Activated naive CD4-positive, alpha-beta T cell (primary cell): ENCODE measurements at regions not wholly inside any gene's neighbourhood (a gene's known extent, or its start where the extent isn't known, plus 50 kb on each side); places are given as distances from the start of the nearest gene placed in this dataset.

Experiments used
- DNase-seq, 4 experiments: peaks; one replicate each; lab custom pipeline; 2025; lab: John Stamatoyannopoulos, UW

DNA sequence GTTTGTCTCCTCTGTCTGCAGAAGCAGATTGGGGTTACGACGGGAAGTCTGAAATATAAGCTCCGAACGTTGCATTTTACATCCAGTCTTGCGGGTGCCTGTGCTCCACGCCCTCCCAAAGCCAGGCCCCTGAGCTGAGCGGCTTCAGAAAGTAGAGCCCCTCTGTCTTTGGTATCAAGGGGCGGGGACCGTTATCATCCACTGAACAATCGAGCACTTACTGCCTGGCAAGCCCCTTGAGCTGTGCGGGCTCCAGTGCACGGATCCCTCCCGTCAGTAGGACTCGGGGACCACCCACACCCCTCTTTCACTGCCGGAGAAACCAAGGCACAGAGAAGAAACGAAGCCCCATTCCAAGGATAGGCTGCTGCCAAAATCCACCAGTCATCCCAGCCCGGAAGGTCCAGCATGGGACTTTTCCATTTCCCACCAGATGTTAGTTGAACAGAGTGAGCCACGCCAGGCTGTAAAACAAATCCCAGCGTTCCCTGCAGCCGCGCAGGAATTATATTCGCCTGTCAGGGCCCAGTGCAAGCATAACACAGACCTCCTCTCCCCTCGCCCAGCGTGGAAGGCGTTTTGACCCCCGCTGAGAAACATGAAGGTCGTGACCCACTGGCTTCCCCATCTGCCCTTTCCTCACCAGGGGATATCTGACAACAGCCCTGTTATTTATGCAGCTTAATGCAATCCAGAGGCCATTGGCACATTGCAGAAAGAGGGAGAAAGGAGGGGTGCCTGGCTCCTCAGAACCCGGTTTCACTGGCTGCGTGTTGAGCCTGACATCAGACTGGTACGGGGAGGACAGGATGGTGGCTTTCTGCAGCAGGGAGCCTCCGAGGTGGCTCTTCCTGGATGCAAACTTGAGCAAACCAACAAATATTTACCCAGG, 212.2 kb upstream of the FOXF1 start:
- no peak for DNase-seq

DNA sequence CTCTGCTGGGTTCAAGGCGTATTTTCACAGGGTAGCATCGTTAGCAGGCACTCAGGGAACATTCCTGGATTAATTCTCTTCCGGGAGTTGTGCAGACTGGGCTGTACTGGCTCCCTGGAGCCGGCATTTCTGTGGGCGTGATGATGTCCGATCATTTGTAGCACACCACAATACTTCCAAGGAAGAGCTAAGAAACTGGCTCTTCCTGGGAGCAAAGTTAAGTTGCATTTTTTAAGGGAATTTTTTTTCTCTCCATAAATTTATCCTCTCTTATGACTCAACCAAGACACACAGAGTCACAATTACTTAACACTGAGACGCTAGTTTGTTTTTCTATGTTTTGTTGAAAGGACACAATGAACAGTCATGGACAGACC, 211.6 kb upstream of the FOXF1 start:
- DNase-seq: no peak

DNA sequence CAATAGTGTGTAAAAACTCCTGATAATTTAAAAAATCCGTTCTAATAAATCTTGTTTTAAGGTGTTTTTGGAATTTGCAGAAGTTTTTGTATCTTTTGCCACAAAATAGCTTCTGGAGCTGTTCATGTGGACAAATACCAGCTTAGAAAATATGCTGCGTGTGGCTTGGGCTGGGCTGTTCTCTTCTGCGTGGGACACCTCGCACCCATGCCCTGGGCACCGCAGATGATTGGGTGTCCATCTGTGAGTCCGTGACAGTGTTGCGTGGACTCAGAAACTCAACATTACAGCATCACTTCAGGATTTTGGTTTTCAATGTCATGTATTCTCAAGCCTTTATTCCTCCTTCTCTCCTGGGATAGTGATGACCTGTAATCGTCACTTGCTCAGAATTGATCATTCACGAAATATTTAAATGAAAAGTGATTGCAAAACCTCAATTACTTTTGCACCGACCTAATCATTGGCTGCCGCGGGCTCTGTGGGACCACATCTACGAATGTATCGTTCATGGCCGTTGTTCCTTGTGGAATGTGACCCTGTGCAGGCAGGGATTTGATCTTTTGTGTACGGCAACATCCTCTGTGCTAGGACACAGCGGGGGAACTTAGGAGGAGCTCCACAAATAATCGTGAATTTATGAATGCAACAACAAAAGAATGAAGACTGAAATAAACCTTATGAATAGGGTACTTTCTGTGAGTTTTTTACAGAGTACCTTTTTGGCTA, 210.3 kb upstream of the FOXF1 start:
- DNase-seq: no peak

DNA sequence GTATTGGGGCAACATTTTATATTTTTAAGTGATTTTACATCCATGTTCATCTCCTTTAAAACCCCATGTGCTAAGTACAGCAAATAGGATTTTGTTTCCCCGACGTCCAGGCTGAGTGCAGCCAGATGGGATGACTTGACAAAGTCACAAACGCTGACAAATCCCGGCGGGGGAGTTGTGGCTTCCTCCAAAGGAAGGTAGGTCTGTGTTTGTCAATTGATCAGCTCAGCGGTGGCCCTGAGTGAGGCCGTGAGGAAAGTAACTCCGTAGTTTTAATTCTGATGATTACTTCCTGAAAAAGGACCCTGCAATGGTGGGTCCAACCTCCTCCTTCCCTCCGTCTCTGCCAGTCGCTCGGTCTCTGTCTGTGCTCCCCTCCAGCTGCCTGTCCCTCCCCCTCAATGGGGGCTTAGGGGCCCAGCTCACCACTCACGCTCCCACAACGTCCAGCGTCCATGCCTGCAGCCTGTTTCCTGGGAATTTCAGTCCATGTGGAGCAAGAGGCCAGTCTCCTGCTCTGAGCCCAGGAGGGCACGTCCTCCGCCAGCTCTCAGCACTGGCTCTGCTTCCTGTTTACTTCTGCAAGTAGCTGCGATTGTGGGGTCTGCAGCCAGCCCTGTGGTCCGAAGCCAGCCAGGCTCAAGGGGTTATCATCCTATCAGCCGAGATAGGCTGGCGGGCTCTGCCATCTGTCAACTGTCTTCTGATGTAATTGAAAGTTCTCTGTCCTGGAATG, 209.4 kb upstream of the FOXF1 start:
- DNase-seq: no peak

DNA sequence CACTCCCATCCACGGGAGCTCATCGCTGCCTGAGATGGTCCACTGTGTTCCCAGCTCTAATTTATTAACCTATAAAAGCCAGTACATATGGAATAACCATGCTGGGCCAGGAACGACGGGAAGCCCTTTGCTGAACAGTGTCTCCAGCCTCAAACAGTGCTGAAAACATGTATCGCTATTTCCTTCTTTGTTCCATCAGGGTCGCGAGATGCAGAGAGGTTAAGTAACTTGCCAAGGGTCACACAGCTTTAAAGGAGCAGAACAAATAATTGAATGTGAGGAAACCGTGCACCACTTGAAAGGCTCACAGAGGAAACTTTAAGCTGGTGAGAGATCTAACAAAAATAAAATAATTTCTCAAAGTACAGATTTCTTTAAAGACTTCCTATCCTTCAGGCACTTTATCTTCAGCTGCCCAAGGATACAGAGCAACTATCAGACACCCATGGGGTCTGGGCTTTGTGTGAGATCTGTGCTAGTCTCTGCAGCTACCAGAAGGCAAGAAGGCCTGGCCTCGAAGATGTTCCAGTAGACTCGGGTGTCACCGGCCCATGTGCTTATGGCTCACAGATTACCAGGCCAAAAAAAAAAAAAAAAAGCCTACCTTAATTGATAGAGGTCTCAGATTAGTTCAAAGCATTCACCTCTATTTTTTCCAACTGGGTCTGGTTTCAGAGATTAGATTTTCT, 207.8 kb upstream of the FOXF1 start:
- DNase-seq: no peak

DNA sequence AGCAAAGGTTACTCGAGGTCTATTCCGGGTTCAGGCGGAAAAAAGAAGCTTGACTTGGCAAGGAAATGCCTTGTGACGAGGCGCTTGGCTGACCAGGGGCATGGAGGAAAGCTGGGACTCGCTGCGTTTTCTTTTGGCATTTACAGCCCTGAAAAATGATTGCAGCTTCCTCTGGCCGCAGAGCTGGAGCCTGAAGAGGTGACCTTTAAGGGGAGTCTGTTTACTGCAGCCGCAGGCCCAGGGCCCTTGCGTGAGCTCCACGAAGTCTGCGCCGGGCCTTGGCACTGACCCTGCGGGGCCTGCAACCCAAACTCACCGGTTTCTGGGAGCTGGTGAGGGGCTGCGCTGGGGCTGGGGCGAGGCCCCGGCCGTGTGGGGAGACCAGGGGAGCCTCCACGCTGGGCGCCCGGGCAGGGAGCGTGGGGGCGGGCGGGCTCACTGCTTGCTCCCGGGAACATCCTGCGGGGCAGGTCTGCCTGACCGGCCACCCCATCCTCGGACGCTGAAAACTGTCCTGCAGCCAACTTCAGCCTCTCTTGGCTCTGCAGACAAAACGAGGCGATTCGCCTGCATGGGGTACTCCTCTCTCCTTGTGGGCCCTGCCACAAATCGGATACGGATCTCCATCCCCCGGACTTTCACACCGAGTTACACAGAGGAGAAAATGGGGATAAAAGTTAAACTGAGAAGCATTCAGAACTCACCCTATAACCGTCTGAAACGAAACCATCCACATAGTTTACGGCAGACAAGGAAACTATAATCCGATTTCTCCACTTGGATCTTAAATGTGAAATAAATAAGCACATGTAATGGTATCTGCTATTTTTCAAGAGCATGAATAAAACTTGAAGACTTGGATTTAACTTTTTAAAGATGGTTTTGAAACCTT, 206.3 kb upstream of the FOXF1 start:
- no peak for DNase-seq

DNA sequence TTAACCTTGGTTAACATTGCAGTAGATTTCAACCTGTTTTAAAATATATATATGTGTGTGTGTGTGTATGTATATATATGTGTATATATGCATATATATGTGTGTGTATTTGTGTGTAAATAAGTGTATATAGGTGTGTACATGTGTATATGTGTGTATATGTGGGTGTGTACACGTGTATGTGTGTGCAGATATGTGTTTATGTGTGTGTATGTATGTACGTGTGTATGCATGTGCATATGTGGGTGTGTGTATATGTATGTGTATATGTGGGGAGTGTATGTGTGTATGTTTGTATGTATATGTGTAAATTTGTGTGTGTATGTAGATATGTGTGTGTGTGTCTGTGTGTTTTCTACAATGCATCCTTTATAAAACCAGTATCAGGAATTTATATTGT, 205.5 kb upstream of the FOXF1 start:
- DNase-seq: no peak

DNA sequence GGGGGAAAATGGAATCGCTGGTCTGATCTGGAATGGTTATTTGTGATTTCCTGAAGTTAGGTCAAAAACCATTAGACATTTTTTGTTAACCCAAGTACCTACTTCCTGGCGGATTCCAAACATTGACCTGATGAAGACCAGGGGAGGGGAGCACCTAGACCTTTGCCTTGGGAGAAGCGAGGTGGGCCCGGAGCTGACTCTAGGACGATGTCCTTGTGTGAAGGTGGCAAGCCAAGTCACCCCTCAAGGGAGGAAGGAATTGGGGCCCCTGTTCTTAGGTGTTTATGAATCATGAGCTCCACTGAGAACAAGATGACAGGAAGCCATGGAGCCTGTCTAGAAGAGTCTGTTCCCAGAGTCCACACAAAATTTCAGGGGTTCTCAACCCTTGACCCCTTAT, 204.9 kb upstream of the FOXF1 start:
- no peak for DNase-seq

DNA sequence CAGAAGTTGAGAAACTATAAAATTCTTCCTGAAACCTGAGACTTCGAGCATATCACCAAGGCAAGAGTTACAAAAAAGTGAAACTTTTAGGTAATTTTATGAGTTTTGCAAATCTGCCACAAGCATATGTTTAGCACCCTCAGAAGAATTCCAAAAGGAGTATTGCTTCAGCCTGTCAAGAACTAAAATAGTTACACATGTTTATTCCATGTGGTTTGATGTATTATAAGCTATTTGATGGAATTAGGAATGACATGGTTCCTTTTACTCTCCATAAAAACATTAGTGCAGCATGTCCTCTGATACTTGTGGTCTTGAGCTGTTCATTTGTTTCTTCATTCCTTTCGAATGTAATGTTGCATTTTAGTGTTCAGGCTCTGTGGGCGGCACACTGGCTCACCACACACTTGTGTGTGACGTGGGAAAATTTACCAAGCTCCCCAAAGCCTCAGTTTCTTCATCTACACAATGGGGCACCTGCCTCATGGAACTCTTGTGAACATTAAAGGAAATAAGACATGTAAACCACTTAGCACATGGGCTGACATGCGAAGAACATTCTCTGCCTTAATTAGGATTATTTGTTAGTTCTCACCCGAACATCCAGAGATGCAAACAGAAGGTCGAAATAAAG, 204.2 kb upstream of the FOXF1 start:
- DNase-seq: no peak

DNA sequence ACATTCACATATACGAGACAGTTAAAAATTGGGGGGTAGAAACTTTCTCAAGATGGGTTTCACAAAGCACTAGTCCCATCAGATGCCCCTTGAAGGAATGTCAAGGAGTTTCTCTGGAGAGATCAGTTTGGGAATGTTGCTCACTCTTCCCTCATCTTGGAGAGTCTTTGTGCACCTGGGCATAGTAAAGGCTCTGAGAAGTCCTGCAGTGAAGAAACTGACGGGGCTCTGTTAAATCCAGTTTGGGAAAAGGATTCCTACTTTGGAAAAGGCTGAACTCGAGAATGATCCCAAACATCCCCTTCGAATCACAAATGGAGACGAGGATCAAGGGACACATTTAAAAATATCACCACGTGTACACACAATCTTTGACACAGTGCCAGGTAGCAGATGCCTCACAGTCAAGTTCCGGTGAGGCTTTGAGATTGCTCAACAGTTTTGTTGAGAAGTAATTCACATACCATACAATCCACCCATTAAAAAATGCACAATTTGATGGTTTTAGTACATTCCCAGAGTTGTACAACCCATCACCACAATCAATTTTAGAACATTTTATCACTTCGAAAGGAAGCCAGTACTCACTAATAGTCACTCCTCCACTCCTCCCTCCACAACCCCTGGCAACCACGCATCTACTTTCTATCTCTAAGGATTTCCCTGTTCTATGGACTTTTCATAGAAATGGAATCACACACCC, 203.4 kb upstream of the FOXF1 start:
- DNase-seq: no peak

DNA sequence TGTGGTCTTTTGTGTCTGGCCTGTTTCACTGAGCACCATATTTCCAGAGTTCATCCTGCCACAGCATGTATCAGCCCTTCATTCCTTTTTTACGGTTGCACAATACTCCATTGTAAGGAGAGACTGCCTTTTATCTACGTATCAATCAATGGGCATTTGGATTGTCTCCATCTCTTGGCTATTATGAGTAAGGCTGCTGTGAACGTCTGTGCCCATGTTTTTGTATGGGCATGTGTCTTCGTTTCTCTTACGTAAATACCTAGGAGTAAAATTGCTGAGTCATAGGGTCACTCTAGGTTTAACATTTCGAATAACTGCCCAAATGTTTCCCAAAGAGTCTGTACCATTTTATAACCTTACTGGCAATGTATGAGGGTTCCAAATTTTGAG, 202.8 kb upstream of the FOXF1 start:
- no peak for DNase-seq

DNA sequence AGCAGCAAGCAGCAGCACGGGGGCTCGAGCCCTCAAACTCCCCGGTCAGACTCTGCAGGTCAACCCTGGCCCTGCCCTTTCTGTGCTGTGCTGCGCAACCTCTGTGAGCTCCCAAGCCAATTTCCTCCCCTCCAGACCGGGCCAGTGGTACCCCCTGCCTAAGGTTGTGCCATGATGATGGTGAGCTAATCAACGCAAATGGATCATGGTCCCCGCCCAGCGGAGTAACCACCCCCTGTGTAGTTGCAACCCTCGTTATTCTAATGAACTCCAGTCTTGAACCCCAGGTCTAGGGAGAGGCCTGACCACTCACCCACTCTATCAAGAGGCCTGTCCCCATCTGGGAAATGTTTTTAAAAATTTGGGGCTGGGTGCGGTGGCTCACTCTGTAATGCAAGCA, 201.8 kb upstream of the FOXF1 start:
- DNase-seq: no peak

DNA sequence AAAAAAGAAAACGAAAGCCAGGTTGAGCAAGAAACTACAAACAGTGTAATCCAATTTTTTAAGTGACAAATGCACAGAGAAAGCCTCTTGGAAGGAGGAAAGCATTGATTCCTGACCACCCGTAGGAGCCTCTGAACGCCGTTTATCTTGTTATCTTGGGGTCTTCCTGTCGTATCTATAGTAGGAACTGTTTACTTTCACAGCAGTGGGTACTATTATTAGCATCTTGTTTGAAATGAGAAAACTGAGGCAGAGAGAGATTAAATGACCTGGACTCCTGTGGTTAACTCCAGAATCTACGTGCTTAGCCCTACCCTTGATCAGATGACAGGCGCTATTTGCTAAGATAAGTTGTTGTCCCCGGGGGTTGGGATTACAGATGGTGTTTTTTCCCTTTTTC, 196.7 kb upstream of the FOXF1 start:
- no peak for DNase-seq

DNA sequence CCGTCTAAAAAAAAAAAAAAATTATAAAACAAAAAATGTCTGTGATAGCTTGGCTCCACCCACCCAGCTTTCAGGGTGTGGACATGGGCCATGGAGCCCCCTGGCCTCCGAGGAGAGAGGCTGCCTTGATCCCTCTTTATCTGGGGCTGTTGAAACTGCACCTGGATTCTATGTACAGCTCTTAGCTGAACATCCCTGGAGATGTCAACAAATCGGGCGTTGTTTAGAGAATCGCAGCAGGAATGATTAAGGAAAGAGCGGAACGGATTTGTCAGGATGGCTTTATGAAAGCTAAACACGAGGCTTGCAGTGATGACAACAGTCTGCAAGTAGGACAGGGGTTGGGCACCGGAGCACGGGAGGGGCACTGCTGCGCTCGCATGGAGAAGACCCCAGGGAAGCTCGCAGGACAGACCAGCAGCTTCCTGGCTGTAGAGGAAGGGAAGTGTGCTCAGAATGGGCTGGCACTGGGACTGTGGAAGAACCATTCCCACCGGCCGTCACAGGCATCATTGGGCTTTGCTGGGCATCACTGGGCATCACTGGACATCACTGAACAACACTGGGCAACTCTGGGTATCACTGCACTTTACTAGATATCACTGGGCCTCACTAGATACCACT, 195.8 kb upstream of the FOXF1 start:
- DNase-seq: no peak

DNA sequence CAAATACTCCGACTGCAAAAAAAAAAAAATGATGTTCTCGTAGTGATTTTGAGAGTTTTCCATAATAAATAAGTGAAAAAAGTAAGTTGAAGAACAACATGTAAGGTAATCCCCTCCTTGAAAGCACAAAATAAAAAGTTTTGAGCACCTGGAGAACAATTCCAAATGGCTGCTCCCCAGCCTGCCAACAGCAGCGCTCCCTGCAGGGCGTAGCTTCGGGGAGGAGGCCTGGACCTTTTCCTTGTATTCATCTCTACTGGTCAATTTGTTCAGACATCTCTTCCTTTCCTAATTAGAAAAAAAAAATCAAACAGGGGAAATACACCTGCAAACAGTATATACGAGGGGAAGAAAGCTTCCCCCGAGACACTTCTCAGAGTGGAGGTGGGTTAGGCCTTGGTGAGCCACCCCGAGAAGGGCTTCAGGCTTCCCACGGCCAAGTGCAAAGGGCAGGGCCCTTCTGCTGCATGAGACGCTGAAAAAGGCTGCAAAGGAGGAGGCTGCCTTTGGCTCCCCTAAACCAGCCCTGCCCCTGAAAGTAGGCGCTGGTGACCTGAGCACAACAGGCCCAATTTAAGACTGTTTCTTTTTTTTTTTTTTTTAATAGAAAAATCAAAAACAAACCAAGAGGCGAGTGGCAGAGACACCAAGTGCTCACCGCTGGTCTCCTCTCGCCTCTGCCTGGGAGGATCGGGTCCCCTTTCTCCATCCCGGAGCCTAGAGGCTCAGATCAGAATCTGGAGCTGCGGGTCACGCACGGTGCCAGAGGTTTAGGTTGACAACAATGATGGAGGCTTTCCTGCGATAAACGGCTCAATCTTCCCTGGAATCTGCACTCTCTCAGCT, 193.1 kb upstream of the FOXF1 start:
- DNase-seq: no peak

DNA sequence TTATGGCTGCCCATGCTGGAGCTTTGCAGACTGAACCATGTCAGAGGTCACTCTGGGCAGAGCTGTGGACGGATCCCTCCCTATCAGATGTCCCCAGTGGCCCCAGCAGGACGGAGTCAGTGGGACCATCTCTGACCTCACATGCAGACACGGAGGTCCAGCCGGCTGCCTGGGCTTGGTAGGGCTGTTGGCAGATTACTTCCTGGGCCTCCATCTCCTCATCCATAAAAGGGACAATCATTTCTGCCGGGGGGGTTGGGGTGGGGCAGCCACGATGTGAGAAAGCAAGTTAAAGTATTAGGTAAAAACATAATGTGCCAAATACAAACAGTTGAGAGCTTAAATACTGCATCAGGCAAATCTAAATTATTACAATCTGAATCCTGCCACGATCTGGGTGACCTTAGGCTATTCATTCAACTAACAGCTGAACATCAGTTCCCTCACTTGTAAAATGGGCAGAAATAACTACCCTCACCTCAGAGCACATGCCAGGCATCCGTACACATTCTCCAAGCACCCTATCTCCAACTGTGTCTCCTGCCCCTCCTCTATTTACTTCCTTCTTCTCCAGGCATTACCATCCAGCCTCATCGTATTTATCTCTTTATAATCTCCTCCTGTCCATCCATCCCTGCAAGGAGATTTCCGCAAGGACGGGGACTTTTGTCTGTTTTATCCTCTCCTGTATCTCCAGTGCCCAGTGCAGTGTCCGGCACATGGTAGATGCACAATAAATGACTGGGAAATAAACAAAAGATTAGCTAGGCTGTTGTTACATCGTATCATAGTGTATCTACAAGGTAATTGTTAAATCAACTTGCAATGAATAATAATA, 192.3 kb upstream of the FOXF1 start:
- DNase-seq: no peak

DNA sequence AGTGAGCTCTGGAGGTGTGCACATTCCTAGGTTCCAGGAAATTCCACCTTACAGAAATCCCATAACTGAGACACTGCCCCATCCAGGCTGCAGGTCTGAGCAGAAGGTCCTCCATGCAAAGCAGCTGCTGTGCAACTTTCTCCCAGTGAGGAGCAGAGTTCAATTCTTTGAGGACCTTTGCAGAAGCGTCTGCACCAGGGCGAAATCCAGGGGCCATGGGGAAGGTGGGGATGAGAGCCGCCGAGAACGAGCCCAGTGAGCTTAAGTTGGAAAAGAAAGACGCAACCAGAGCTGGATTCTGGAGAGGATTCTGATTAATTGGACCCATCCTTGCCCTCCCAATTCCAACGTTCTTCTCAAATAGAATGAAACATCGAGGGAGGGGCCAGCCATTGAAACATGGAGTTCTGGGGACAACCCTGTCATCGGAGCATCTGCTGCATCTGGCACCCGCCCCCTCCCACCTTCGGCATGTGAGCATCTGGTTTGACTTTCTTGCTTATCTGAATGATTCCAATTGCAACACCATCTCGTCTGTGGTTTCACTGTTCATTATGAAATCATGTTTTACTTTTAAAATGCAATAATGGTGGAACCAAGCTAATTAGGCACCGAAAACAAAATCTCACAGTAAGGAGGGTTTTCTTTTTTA, 190.6 kb upstream of the FOXF1 start:
- no peak for DNase-seq
